ENCODE measurements at regions not wholly inside any gene's neighbourhood (a gene's known extent, or its start where the extent isn't known, plus 50 kb on each side); places are given as distances from the start of the nearest gene placed in this dataset.

DNA sequence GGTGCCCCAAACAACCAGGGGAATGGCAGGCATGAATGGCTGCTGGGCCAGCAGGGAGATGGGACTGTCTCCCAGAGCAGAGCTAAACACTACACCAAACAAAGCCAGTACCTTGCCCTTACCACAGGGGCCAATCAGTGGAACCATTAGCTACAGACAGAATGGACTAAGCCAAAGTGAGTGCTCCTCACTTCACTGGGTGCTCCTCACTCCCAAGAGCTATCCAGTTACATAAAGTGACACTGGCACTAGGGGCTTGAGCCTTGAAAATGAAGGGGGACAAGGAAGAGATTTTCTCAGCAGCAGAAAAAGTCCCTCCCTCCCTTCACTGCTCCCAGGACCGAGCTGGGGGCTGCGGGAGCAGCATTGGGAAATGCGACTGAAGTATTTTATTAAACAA is 110.9 kb upstream of the SHB start:
- no peak for DNase-seq
- no peaks in the 10 kb centered on the region for H3K36me3 ChIP-seq
- peaks cover 27% of the 10 kb centered on the region for H3K27me3 ChIP-seq (ENCODE audit: low read depth)
- intact Hi-C loops (cut with micrococcal nuclease), result no loop called here
- H3K9me3 ChIP-seq (replicated peaks), result no peaks in the 10 kb centered on the region
- no peak overlapping the region for H3K27ac ChIP-seq (replicated peaks)
- TF ChIP-seq, protein P1, sequence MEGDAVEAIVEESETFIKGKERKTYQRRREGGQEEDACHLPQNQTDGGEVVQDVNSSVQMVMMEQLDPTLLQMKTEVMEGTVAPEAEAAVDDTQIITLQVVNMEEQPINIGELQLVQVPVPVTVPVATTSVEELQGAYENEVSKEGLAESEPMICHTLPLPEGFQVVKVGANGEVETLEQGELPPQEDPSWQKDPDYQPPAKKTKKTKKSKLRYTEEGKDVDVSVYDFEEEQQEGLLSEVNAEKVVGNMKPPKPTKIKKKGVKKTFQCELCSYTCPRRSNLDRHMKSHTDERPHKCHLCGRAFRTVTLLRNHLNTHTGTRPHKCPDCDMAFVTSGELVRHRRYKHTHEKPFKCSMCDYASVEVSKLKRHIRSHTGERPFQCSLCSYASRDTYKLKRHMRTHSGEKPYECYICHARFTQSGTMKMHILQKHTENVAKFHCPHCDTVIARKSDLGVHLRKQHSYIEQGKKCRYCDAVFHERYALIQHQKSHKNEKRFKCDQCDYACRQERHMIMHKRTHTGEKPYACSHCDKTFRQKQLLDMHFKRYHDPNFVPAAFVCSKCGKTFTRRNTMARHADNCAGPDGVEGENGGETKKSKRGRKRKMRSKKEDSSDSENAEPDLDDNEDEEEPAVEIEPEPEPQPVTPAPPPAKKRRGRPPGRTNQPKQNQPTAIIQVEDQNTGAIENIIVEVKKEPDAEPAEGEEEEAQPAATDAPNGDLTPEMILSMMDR (IDR thresholded peaks at IDR 0.05; ENCODE audit: borderline replicate concordance), result no peak
- H3K4me1 ChIP-seq, result no peaks in the 10 kb centered on the region
- no peak overlapping the region for H3K4me3 ChIP-seq

DNA sequence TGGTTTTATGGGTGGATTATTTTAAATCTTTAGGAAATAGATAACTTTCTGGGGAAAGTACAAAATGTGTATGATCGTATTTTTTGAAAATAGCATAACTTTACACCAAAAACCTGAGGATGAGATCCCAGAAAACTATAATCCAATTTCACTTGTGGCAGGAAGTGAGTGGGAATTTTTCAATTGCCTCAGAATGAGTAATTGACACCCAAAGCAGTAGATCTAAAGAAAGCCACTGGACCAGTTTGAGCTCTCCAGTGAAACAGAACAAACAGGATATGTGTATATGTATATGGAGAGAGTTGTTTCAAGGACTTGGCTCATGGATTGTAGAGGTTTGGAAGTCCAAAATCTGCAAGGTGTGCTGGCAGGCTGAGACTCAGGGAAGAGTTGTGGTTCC is 109.2 kb upstream of the SHB start:
- intact Hi-C loops (cut with micrococcal nuclease), result no loop called here
- no peak overlapping the region for H3K4me3 ChIP-seq
- H3K36me3 ChIP-seq, result no peaks in the 10 kb centered on the region
- TF ChIP-seq, protein P1 (IDR thresholded peaks at IDR 0.05; ENCODE audit: borderline replicate concordance), result no peak
- no peak for DNase-seq
- no peak overlapping the region for H3K27ac ChIP-seq (replicated peaks)
- peaks cover 27% of the 10 kb centered on the region for H3K27me3 ChIP-seq (ENCODE audit: low read depth)
- H3K9me3 ChIP-seq (replicated peaks), result no peaks in the 10 kb centered on the region
- H3K4me1 ChIP-seq, result no peaks in the 10 kb centered on the region

DNA sequence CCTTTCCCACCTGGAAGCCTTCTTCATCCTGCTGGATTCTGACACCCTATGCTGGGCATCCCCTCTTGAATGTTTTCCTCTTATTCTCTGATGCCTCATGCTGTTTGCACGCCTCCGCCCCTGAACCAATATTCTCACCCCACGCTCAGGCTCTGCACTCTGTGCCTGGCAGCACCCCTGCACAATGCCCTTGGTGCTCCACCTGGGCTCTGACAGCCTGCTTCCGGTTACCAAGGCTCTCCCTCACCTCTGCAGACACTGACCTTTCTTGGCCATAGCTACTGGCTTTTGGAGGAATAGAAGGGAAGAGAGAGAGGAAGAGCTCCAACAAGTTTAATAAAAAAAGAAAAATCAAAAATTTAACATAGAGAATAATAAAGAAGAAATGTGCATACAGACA is 108.7 kb upstream of the SHB start:
- intact Hi-C loops (cut with micrococcal nuclease), result no loop called here
- H3K4me3 ChIP-seq, result no peak overlapping the region
- TF ChIP-seq, protein P1 (IDR thresholded peaks at IDR 0.05; ENCODE audit: borderline replicate concordance), result no peak

DNA sequence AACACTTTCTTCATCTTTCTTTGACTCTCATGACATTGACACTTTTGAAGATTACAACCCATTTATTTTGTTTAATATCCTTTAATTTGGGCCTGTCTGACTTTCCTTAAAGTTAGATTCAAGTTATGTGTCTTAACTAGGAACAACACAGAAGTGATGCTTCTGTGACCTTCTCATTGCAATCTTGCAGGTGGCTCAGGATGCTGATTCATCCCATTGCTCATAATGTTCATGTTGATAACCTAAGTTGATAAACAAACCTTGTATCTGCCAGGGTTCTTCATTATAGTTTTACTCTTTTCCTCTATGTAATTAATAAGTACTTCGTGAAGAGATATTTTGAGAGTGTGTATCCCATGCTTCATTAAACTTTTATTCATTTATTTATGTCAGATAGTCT is 107.2 kb upstream of the SHB start:
- no peak overlapping the region for H3K4me3 ChIP-seq
- intact Hi-C loops (cut with micrococcal nuclease), result no loop called here
- peaks cover 21% of the 10 kb centered on the region for H3K27me3 ChIP-seq (ENCODE audit: low read depth)
- peaks cover 5% of the 10 kb centered on the region for H3K4me1 ChIP-seq
- no peak overlapping the region for H3K27ac ChIP-seq (replicated peaks)
- DNase-seq, result no peak
- TF ChIP-seq, protein P1 (IDR thresholded peaks at IDR 0.05; ENCODE audit: borderline replicate concordance), result no peak
- H3K9me3 ChIP-seq (replicated peaks), result peaks cover 4% of the 10 kb centered on the region
- H3K36me3 ChIP-seq, result no peaks in the 10 kb centered on the region

More for the DNA sequence above, 108.7 kb upstream of the SHB start:
- Histone ChIP-seq H3K27ac (replicated peaks) (no peak overlapping the region), H3K27me3 (ENCODE audit: low read depth) (peaks cover 26% of the 10 kb centered on the region), H3K36me3 (no peaks in the 10 kb centered on the region), H3K9me3 (replicated peaks) (no peaks in the 10 kb centered on the region), H3K4me1 (peaks cover 5% of the 10 kb centered on the region)
- DNase-seq, result no peak

DNA sequence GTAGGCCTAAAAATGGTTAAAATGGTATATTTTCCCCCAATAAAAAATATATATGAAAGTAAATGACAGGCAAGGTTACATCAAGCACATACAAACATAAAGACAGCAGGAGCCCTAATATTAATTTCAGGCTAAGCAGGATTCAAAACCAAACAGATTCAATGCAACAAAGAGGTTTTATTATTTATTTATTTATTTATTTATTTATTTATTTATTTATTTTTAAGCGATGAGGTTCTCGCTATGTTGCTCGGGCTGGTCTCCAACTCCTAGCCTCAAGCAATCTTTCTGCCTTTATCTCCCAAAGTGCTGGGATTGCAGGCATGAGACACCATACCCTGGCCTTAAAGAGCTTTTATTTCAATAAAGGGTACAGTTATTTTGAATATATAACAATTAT is 106.4 kb upstream of the SHB start:
- intact Hi-C loops (cut with micrococcal nuclease), result no loop called here
- no peaks in the 10 kb centered on the region for H3K36me3 ChIP-seq
- no peak for DNase-seq

More for the DNA sequence above, 106.4 kb upstream of the SHB start:
- Histone ChIP-seq H3K4me3 (no peak overlapping the region), H3K27me3 (ENCODE audit: low read depth) (peaks cover 21% of the 10 kb centered on the region), H3K27ac (replicated peaks) (no peak overlapping the region), H3K4me1 (peaks cover 5% of the 10 kb centered on the region), H3K9me3 (replicated peaks) (peaks cover 12% of the 10 kb centered on the region)
- TF ChIP-seq, protein P1 (IDR thresholded peaks at IDR 0.05; ENCODE audit: borderline replicate concordance), result no peak

Measured in left ventricle myocardium inferior (tissue), 1 donor.